ENCODE measurements at regions not wholly inside any gene's neighbourhood (a gene's known extent, or its start where the extent isn't known, plus 50 kb on each side); places are given as distances from the start of the nearest gene placed in this dataset.
"Not testable (repeated sequence)": the region's sequence is repeated elsewhere in the genome, so short reads cannot be mapped to it uniquely, and the experiment has no call there.

DNA sequence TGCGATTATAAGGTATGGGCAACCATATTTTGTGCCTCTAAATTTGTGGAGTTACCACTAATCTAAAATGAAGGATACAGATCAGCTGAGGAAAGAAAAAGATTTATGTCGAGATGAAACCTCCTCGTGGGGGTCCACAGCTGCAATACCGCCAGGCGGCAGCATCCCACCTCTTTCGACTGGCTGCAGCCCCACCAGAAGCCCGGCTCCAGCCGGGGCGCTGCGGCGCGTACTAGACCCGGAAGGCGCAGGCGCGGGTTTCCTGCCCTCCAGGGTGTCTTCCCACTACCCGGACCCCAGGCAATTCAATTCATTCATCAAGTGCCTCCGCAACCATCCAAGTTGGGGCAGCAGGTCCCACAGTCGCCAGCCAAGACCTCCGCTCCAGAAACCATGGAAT is 366.1 kb upstream of the DEFB115 start:
- H3K36me3 Mint-ChIP-seq; CTCF ChIA-PET (ENCODE audit: partially characterized antibody); intact Hi-C loops (cut with micrococcal nuclease); H3K36me3 ChIP-seq (ENCODE audit: insufficient read depth, low read length); H3K4me1 ChIP-seq (ENCODE audit: insufficient read depth, low read length); POLR2A ChIA-PET (ENCODE audit: partially characterized antibody); H3K27me3 ChIP-seq (ENCODE audit: insufficient read depth, low read length); H3K27ac Mint-ChIP-seq; H3K4me1 Mint-ChIP-seq; H3K4me3 Mint-ChIP-seq; DNase-seq; H3K4me3 ChIP-seq (ENCODE audit: low read length in 2 of 2); H3K27ac ChIP-seq (ENCODE audit: low read depth, low read length); H3K9me3 ChIP-seq (ENCODE audit: control insufficient read depth in 1 of 2, low read length in 2 of 2): not testable (repeated sequence)
- peaks cover 8 to 18% of the 10 kb centered on the region in 2 donors for H3K27me3 Mint-ChIP-seq
- H3K9me3 Mint-ChIP-seq = peaks cover 2 to 28% (median 9%) of the 10 kb centered on the region in 8 donors

GRCh38 chr20:30892541-30893345 is 364.7 kb upstream of the DEFB115 start:
- no peak overlapping the region for H3K4me3 Mint-ChIP-seq
- Histone ChIP-seq H3K4me3 (ENCODE audit: low read length in 2 of 2) (no peak overlapping the region), H3K4me1 (ENCODE audit: insufficient read depth, low read length) (no peaks in the 10 kb centered on the region), H3K36me3 (ENCODE audit: insufficient read depth, low read length) (no peaks in the 10 kb centered on the region), H3K27ac (ENCODE audit: low read depth, low read length) (no peak overlapping the region), H3K27me3 (ENCODE audit: insufficient read depth, low read length) (no peaks in the 10 kb centered on the region), H3K9me3 (ENCODE audit: control insufficient read depth in 1 of 2, low read length in 2 of 2) (no peaks in the 10 kb centered on the region)
- DNase-seq = no peak
- H3K27ac Mint-ChIP-seq = no peak overlapping the region
- H3K36me3 Mint-ChIP-seq = no peaks in the 10 kb centered on the region
- intact Hi-C loops (cut with micrococcal nuclease) = no loop called here
- H3K4me1 Mint-ChIP-seq = peaks cover 0 to 1% (median under 1%) of the 10 kb centered on the region in 4 donors
- peaks cover 8 to 20% of the 10 kb centered on the region in 2 donors for H3K27me3 Mint-ChIP-seq
- CTCF ChIA-PET (ENCODE audit: partially characterized antibody) = no interaction called here
- peaks cover 2 to 26% (median 6%) of the 10 kb centered on the region in 8 donors for H3K9me3 Mint-ChIP-seq
- POLR2A ChIA-PET (ENCODE audit: partially characterized antibody) = no interaction called here

- H3K36me3 ChIP-seq (ENCODE audit: insufficient read depth, low read length); H3K9me3 ChIP-seq (ENCODE audit: control insufficient read depth in 1 of 2, low read length in 2 of 2); H3K4me3 Mint-ChIP-seq; H3K27ac ChIP-seq (ENCODE audit: low read depth, low read length); H3K36me3 Mint-ChIP-seq; intact Hi-C loops (cut with micrococcal nuclease); POLR2A ChIA-PET (ENCODE audit: partially characterized antibody); H3K4me1 ChIP-seq (ENCODE audit: insufficient read depth, low read length); DNase-seq; H3K27ac Mint-ChIP-seq; H3K4me1 Mint-ChIP-seq; H3K27me3 ChIP-seq (ENCODE audit: insufficient read depth, low read length); H3K4me3 ChIP-seq (ENCODE audit: low read length in 2 of 2); CTCF ChIA-PET (ENCODE audit: partially characterized antibody): not testable (repeated sequence)
- peaks cover 2 to 26% (median 6%) of the 10 kb centered on the region in 8 donors for H3K9me3 Mint-ChIP-seq
- H3K27me3 Mint-ChIP-seq = peaks cover 8 to 22% of the 10 kb centered on the region in 2 donors
These were observed 363.8 kb upstream of the DEFB115 start for GRCh38 chr20:30893346-30894314.

- DNase-seq; H3K4me1 ChIP-seq (ENCODE audit: insufficient read depth, low read length); H3K4me1 Mint-ChIP-seq; H3K27ac Mint-ChIP-seq; H3K4me3 Mint-ChIP-seq; H3K36me3 ChIP-seq (ENCODE audit: insufficient read depth, low read length); H3K36me3 Mint-ChIP-seq; H3K4me3 ChIP-seq (ENCODE audit: low read length in 2 of 2); intact Hi-C loops (cut with micrococcal nuclease); CTCF ChIA-PET (ENCODE audit: partially characterized antibody); H3K9me3 ChIP-seq (ENCODE audit: control insufficient read depth in 1 of 2, low read length in 2 of 2); POLR2A ChIA-PET (ENCODE audit: partially characterized antibody); H3K27me3 ChIP-seq (ENCODE audit: insufficient read depth, low read length); H3K27ac ChIP-seq (ENCODE audit: low read depth, low read length): not testable (repeated sequence)
- H3K27me3 Mint-ChIP-seq = peaks cover 8 to 24% of the 10 kb centered on the region in 2 donors
- peaks cover 2 to 23% (median 5%) of the 10 kb centered on the region in 8 donors for H3K9me3 Mint-ChIP-seq
These were observed 362.6 kb upstream of the DEFB115 start for GRCh38 chr20:30894707-30895353.

DNA sequence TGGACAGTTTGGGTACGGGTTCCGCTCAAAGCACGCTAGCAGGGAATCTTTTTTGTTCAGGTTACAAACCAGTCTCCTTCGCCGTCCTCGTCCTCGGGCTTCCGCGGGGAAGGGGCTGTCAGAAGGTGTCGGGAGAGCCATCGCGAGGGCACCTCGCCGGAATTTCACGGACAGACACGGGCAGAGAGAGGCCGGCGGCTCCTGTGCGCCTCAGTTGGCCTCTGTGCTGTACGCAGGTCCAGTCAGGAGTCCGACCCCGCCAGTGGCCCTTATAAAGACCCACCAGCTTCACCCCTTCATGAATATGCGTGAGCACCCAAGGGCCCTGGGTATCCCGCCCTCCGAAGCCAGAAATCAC is 362.1 kb upstream of the DEFB115 start:
- intact Hi-C loops (cut with micrococcal nuclease); CTCF ChIA-PET (ENCODE audit: partially characterized antibody); H3K4me1 ChIP-seq (ENCODE audit: insufficient read depth, low read length); H3K36me3 ChIP-seq (ENCODE audit: insufficient read depth, low read length); H3K4me3 ChIP-seq (ENCODE audit: low read length in 2 of 2); H3K4me1 Mint-ChIP-seq; H3K36me3 Mint-ChIP-seq; H3K9me3 ChIP-seq (ENCODE audit: control insufficient read depth in 1 of 2, low read length in 2 of 2); DNase-seq; H3K4me3 Mint-ChIP-seq; H3K27me3 ChIP-seq (ENCODE audit: insufficient read depth, low read length); H3K27ac ChIP-seq (ENCODE audit: low read depth, low read length); H3K27ac Mint-ChIP-seq; POLR2A ChIA-PET (ENCODE audit: partially characterized antibody): not testable (repeated sequence)
- Mint-ChIP-seq H3K27me3 (peaks cover 8 to 24% of the 10 kb centered on the region in 2 donors), H3K9me3 (peaks cover 2 to 21% (median 5%) of the 10 kb centered on the region in 8 donors)

GRCh38 chr20:30899370-30900079 is 357.9 kb upstream of the DEFB115 start:
- H3K4me1 ChIP-seq (ENCODE audit: insufficient read depth, low read length); H3K36me3 Mint-ChIP-seq; CTCF ChIA-PET (ENCODE audit: partially characterized antibody): not testable (repeated sequence)

More at GRCh38 chr20:30899370-30900079, 357.9 kb upstream of the DEFB115 start:
- POLR2A ChIA-PET (ENCODE audit: partially characterized antibody); H3K27ac Mint-ChIP-seq; H3K4me3 ChIP-seq (ENCODE audit: low read length in 2 of 2); intact Hi-C loops (cut with micrococcal nuclease); H3K9me3 ChIP-seq (ENCODE audit: control insufficient read depth in 1 of 2, low read length in 2 of 2); DNase-seq; H3K27me3 ChIP-seq (ENCODE audit: insufficient read depth, low read length); H3K27me3 Mint-ChIP-seq; H3K36me3 ChIP-seq (ENCODE audit: insufficient read depth, low read length); H3K4me1 Mint-ChIP-seq; H3K27ac ChIP-seq (ENCODE audit: low read depth, low read length): not testable (repeated sequence)
- Mint-ChIP-seq H3K9me3 (peaks cover 0 to 15% (median 7%) of the 10 kb centered on the region in 8 donors), H3K4me3 (peak overlapping the region in 1 of 8 donors; percentile 22)

All from CD4-positive, alpha-beta memory T cell (primary cell).